ENCODE measurements at regions not wholly inside any gene's neighbourhood (a gene's known extent, or its start where the extent isn't known, plus 50 kb on each side); places are given as distances from the start of the nearest gene placed in this dataset.

DNA sequence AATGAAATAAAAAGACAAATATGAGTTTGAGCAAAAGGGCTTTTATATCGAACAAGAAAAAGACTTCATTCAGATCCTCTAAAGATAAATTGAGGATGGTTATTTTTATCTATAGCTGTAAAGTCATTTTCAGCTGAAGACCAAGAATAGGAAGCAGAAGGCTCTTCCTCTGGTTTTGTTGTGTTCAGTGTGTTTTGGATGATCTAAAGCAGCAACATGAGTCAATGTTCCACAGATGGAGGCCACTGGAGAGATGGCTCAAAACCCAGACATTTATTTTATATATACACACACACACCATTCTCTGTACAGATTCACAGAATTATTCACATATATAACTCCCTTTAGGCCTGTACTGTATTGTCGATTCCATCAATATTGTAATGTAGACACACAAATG is 424.3 kb downstream of the MBD2 start:
- FAIRE-seq, result no peak

DNA sequence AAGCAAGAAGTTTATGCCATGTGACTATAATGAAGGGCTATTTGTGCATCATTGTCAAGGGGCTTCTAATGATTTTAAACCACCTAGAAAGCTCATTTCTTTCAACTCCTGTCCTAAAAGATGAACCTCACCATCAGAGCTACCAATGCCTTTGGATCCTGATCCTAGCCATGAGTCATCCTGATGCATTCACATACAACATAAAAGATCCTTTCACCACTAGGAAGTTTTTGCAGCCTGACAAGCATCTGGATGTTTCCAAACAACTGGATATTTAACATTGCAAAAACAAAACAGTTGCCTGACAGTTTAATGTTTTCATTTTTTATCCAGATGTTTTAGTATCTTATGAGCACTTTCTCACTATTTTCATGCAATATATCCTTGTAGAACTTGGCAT is 425.3 kb downstream of the MBD2 start:
- FAIRE-seq, result peak; percentile 100

DNA sequence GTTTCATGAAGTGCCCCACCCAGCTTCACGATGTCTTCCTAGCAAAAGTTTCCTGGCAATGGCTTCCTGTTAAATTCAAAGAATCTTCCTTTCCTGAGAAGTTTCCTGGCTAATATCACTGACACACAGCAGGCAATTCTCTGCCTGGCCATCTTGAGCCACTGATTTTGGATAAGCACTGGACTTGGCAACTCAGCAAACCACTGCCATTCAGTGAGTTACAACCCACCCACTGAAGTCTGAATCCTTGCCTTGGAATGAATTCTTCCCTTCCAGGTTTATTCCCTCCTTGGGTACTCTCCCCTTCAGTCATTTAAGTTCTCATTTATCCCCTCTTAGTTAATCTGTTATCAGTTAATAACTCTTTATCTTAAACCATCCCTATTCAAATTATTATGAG is 426.0 kb downstream of the MBD2 start:
- no peak for FAIRE-seq

DNA sequence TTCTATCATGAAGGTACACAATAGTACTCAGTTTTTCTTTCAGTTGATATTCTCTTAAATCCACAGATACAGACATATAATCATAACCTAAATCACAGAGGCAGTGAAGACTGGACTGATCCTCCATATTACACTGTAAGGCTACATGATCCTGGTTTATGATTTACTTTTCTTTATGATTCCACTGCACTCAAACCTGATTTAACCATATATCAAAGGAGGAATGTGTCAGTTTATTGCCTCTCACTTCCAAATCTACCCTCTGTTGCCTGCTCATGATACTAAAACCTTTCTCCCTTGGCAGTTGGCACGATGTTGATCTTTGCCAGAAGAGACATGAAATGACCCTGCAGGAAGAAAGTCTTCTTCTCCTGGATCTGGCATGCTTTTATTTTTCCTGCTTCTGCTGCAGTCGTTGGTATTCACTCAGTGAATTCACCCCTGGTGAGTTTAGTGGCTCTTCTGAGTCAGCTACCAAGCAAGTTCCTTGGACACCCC is 426.4 kb downstream of the MBD2 start:
- FAIRE-seq, result no peak

DNA sequence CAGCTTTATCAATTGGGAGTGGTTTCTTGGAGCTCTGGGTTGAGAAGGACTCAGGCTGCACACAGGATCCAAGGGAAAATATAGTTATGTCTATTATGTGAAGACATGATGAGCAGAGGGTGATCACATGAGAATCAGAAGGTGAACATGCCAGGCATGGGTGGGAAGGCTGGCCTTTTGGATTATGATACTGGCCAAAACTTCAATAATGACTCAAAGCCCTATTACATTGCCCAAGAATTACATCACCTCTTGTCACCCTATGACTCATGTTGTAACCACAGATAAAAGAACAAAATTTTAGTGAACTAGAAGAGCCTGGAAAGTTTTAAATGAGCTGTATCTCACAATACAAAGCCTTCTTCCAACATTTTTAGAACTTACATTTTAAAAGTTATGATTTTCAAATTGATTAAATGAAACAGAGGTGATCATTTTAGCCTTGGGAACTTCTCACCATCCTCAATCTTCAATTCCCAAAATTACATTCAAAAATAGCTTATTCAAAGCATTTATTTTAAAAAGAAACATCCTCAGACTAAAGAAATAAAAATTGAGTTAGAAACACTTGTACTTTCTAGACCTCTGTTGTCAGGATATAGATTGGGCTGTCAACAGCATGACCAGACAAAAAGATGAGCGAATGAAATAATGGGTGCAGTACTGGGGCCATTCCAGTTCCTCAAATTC is 428.3 kb downstream of the MBD2 start:
- no peak for FAIRE-seq

DNA sequence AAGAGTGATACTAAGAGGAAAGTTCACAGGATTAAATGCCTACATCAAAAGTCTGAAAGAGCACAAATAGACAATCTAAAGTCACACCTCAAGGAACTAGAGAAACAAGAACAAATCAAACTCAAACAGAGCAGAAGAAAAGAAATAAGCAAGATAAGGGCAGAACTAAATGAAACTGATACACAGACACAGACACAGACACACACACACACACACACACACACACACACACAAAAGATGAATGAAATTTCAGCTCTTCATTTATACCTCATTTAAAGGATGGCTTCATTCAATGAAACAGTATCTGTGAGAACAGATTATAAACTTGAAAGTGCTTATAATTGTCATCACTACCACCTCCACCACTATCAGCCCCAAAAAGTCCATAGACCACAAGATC is 428.9 kb downstream of the MBD2 start:
- no peak for FAIRE-seq

DNA sequence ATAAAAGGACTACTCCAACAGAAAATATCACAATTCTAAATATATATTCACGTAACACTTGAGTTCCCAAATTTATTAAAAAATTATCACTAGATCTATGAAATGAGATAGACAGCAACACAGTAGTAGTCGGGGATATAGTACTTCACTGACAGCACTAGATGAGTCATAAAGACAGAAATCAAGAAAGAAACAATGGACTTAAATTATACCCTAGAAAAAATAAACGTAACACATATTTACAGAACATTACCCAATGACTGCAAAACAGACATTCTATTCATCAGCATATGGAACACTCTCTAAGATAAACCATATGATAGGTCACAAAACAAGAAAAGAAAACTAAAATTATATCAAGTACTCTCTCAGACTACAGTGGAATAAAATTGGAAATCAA is 429.4 kb downstream of the MBD2 start:
- FAIRE-seq, result no peak

DNA sequence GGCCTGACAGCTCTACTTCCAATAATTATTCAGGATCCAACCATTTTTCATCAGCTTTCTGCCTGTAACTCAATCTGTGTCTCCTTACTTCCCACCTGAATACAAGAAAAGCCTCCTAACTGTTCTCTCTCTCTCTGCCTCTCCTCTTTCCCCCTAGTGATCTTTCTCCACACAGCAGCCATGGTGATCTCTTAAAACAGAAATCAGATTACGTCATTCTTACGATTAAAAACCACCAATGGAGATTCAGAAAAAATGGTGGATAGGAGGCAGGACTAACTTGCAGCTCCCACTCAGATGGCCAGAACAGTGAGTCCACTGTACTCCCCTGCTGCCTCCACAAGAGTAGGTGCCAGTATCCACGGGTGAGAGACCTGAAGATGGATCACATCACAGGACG is 431.7 kb downstream of the MBD2 start:
- FAIRE-seq, result no peak

DNA sequence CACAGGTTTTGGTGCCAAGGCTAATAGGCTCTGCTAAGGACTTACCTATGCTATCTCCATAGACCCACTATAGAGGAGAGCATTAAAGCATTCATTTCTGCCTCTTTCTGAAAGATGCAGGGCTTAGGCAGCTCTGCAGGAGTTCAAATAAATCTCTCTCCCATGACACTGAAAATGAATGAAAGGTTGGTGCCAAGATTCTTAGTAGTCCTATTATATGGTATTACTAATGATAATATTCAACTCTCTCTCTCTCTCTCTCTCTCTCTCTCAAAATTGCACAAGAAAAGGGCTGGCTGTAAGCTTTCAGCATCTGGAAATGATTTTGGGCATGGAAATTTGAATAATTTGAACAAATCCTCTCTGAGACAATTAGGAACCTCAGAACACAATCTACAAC is 433.7 kb downstream of the MBD2 start:
- FAIRE-seq, result no peak

DNA sequence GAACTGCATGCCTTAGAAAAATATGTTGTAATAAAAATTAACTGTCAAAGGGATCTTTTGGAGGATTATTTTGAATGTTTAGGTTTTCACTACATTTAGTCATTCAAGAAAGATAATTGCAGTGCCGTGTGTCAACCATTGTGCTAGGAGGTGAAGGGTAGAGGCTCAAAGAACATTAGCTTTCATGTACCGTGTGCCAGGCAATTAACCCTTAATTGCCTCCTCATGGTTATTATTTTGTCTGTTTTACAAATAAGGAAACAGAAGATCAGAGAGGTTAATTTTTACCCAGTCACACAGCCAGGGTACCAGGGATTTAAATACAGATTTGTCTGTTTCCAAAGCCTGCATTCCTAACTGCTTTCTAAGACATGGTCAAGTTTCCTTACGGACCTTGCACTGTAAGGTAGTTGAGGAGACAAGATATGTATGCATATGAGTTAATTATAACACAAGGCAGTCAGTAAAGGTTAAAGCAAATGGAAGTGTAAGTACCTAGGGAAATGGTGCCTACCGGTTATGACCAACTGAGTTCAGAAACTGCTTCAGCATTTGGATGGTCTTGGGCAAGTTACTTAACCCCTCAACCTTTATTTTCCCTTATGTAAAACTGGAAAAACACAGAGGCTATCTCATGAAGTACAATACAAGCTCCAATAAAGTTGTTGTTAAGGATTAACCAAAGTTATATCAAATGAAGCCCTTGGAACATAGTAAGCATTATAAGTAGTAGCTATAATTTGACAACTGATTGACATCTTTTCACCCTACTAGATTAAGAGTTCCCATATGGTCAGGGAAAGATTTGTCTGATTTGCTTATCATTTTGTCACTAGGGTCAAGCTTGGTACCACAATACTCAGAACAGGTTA is 434.9 kb downstream of the MBD2 start:
- no peak for FAIRE-seq

DNA sequence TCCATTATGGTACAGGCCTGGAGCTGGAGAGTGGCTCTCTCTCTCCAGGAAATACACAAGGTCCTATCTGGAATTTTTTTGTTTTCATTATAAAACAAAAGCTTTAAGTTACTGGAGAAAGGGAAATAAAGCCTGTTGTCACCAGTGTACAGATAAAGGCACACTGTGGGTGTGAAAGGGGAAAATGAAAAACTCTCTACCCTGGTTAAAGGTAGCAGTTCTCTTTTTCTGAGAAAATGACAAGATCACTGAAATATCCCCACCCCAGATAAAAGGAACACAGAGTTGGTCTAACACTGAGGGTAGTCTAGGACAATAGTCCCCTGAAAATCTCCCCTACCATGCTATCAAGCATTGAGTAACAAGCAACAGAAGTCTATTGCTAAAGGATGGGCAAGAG is 438.7 kb downstream of the MBD2 start:
- no peak for FAIRE-seq

DNA sequence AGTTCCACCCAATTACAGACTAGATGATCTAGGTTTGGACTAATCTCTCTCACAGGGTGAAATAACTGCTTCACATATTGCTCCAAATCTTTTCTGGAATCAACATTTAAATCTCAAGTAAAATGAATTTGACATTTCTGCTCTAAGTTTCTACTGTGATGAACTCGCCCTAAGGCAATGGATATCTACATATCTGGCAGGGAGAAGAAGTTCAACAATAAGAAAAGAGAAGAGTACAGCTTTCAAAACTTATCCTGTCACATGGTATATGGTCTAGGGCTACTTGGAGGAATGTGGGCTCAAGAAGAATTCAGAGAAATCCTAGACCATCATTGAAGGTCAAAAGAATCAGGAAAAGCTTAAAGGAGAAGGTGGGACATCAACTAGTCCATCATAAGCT is 440.2 kb downstream of the MBD2 start:
- no peak for FAIRE-seq

DNA sequence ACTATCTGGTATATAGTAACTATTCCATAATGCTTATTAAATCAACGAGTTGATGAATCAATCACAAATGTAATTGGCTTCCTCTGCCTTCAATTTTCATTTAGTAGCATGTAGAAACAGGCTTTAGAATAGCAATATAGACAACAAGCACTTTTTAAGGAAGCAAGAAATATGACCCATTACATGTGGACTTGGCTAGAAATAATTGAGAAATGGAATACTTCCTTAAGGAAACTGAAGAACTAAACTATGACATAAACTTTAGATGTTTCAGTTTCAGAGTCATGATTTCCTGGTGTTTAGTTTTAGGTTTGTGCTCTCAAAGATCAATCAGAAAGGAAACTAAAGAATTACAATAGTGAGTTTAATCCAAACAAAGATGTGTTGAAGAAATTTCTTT is 443.8 kb downstream of the MBD2 start:
- FAIRE-seq, result no peak

DNA sequence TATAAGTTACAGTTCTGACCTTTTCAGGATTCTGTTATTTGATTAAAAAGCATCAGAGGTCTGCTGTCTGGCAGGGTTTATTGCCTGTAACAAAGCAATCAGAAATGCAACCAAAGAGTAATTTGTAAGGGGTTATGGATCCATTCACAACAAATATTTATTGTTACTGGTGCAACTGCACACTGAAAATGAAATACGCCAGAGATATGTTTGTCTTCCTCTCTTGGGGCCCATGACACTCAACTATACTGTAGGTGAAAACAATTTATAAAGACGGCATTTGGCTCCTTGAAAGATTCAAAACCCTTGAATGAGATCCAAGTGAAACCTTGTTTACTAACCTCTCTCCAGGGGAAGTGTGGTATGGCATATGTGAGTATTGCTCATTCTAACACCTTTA is 452.2 kb downstream of the MBD2 start:
- FAIRE-seq, result no peak

DNA sequence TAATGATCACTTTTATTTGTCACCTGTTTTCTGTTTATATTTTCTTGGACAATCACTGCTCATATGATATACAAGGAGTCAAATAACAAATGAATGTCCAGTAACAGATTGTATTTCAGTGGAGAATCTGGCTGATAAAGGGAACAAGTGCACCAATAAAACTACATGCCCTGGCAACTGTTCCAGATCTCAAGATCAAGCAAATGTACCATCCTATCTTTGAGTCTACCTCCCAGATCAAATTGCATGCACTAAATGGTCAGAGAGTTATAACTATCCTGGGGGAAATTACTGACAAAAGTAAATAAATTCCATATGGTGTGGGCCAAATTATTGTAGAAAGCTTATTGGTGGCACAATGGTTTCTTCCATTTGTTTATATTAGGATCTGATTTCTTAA is 452.8 kb downstream of the MBD2 start:
- no peak for FAIRE-seq

DNA sequence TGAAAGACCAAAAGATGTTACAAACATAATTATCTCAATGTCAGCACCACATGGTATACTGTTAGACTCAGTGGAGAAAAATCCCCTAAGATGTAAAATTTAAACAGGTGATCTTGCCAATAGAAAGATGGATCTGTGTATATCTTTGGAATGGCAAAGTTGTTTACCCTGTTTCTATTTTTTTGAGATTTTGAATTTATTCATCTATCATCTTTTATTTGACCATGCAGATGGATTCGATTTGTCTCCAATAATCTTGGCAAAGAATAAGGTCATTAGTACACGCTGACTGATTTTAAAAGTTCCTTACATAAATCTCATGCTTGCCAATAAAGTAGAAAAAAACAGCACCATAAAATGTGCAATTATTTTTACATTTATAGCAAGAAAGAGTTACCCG is 459.3 kb downstream of the MBD2 start:
- FAIRE-seq, result no peak

DNA sequence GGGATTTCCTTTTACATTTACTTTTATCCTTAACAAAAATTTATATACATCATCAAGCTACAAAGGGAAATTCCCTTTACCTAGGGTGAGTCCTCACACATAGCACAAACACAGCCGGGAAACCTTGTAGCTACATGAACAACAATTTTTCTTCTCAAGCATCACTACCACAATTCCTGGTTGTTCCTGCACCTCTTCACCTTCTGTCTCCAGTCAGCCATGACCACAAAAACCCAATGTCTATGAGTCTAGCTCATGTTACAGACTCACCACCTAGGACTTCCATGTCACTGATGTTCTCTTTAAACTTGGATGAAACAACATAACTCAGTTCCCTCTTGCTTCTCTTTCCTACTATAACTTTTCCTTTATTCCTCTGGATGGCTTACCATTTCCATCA is 460.4 kb downstream of the MBD2 start:
- no peak for FAIRE-seq

DNA sequence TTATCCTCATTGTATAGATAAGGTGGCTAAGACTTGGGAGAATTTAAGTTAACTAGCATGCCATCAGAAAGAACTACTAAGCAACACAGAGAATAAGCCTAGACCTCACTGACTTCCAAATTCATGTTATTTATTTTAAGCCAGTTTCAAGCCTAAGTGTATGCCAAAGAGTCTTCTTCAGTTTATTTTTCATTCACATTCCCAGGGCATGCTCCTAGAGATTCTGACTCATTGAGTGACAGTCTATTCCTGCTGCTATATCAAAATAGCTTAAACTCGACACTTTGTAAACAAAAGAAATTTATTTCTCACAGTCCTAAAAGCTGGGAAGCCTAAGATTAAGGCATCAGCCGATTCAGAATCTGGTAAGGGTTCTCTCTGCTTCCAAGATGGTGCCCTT is 467.1 kb downstream of the MBD2 start:
- no peak for FAIRE-seq

DNA sequence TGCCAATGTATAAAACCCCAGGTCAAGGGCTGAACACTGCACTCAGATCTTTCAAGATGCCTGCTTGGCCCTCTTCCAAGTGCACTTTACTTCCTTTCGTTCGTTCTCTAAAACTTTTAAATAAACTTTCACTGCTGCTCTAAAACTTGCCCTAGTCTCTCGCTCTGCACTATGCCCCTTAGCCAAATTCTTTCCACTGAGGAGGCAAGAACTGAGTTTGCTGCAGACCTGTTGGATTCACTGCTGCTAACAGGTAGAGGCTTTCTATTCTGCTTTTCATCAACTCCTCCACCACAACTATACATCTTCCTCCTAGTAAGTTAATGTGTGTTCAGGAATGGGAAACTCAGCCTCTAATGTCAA is 467.9 kb downstream of the MBD2 start:
- FAIRE-seq, result no peak

DNA sequence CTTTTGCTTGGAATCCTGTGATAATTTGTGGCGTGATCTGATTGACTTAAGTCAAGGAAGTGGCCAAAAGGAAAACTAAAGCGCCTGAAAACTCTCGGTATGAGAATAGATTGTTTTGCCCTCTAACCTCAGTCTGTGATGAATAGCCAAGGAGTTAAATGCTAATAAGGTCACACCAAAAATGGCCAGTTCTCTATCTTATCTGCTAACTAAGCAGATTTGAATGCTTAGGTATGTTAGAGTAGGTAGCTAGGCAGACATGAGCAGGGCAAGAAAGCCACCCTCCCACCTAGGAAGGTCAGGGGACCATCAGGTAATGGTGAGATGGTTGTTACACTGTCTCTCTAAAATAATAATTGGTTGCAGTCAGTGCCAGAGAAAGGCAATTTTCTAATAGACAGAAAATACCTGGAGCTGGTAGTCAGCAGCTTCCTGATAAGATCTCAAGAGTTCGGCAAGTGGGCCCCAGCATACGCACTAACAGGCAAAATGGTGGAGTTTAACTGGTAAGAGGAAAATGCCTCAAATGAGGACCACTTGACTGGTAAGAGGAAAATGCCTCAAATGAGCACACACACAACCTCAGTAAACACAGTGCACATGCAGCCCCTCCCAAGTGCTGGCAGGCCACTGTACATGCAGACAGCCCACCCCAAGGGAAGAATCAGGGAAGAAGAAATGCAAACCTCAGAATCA is 468.4 kb downstream of the MBD2 start:
- FAIRE-seq, result no peak

DNA sequence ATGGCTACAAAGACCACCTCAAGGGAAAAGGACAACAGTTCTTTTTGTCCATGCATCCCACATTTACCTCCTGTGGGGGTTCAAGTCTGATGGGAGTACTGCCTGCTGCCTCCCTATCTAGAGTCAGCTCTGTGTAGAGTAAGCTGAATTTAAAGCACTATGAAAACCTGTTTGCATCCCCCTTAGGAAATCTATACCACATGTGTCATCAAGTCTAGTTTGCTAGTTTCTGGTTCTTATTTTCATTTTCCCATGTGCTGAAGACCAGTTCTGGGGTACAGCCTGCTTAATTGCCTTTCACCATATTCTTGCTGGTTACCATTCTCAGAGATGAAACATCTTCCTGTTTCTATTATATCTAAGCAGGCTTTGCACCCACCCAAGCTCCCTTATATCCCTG is 470.3 kb downstream of the MBD2 start:
- no peak for FAIRE-seq

DNA sequence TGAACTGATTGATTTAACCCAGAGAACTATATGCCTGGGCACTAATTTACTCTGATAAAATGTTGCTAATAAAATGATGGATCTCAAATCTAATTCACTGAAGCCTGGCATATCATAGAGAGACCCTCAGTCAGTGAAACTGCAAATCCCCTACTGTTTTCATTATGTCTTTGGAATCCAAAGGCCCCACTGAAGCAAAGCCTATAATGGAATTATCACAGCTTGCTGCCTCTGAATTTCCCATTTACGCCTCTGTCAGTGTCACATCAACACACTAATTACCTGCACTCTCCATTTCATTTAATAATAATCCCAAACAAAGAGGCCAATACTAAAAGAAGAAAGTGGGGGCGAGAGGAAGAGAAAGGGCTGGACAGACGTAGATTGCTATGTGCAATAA is 470.9 kb downstream of the MBD2 start:
- FAIRE-seq, result no peak

DNA sequence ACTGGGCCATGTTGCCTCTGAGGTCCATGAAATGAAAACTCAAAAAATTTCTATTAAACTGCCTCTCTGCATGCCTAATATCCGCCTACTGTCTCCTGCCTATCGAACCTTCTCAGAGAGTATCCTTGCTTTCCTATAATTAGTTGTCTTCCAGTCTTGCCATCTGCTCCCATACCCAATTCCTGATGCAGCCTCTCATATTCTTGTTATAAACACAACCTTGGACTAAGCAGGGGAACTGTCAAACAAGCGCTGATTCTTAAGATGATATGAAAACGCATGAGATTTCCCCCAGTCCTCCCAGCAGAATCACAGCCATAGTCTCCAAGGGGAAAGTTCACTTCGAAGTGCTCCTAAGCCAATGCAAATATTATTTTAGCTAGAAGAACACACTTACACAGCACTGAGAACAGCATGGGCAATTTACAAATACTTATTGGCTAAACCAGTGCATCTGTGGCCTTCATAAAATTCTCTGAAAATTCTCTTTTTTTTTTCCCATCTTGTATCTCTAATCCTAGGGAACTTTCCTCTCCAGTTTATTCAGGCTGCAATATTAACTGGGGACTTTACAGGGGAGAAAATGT is 471.6 kb downstream of the MBD2 start:
- FAIRE-seq, result no peak
